ENCODE measurements at regions not wholly inside any gene's neighbourhood (a gene's known extent, or its start where the extent isn't known, plus 50 kb on each side); places are given as distances from the start of the nearest gene placed in this dataset.

GRCh38 chr4:12701384-12701783, 782.8 kb downstream of the RAB28 start:
- H3K9me3 ChIP-seq (ENCODE audit: low read depth, low read length, poor library complexity, severe bottlenecking): no peaks in the 10 kb centered on the region
- CTCF ChIA-PET: no interaction called here
- no TSS peak for BruUV-seq (replicated peaks)
- intact Hi-C loops (cut with micrococcal nuclease; ENCODE audit: unreplicated experiment): no loop called here
- TF ChIP-seq CTCF (conservative IDR thresholded peaks at IDR 0.05; ENCODE audit: low read depth, low read length) (no peak), EZH2 (IDR thresholded peaks at IDR 0.05; ENCODE audit: borderline replicate concordance, low read depth, low read length, poor library complexity, severe bottlenecking) (no peak)
- no peak for DNase-seq (ENCODE audit: low spot score)
- peaks cover 6% of the 10 kb centered on the region for H3K27me3 ChIP-seq (replicated peaks; ENCODE audit: insufficient read depth, low read depth, low read length, poor library complexity)
- no peak overlapping the region for H3K4me3 ChIP-seq (ENCODE audit: low read depth, low read length, poor library complexity, severe bottlenecking)
- no peaks in the 10 kb centered on the region for H3K36me3 ChIP-seq (ENCODE audit: insufficient read depth, low read length, poor library complexity, severe bottlenecking)
- H3K27ac ChIP-seq (ENCODE audit: low read depth, low read length, poor library complexity, severe bottlenecking): no peak overlapping the region
- no peaks in the 10 kb centered on the region for H3K4me1 ChIP-seq (ENCODE audit: insufficient read depth, low read length, poor library complexity, severe bottlenecking)
- POLR2A ChIA-PET (ENCODE audit: low non-redundant PET): no interaction called here

DNA sequence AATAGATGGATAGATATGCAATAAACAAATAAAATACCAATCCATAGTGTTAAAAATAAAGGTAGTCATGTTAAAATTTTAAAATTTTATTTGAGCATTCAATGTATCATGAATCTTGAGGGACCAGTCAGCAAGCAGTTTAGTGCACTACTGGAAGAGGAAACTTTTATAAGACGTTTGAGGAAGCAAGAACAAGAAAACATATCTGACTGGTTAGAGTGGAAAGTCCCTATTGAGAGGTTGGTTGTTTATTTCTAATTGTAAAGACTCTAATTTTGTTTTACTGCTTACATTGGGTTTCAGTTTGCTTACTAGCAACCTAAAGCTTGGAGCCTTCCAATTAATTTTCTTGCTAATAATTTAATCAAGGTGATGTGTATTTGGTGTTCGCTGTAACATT, 786.2 kb downstream of the RAB28 start:
- peaks cover 4% of the 10 kb centered on the region for H3K27me3 ChIP-seq (replicated peaks; ENCODE audit: insufficient read depth, low read depth, low read length, poor library complexity)
- ChIA-PET CTCF (no interaction called here), POLR2A (ENCODE audit: low non-redundant PET) (no interaction called here)
- DNase-seq (ENCODE audit: low spot score): no peak
- no TSS peak for BruUV-seq (replicated peaks)
- no peaks in the 10 kb centered on the region for H3K4me1 ChIP-seq (ENCODE audit: insufficient read depth, low read length, poor library complexity, severe bottlenecking)
- TF ChIP-seq CTCF (conservative IDR thresholded peaks at IDR 0.05; ENCODE audit: low read depth, low read length) (no peak), EZH2 (IDR thresholded peaks at IDR 0.05; ENCODE audit: borderline replicate concordance, low read depth, low read length, poor library complexity, severe bottlenecking) (no peak)
- no peaks in the 10 kb centered on the region for H3K36me3 ChIP-seq (ENCODE audit: insufficient read depth, low read length, poor library complexity, severe bottlenecking)
- H3K4me3 ChIP-seq (ENCODE audit: low read depth, low read length, poor library complexity, severe bottlenecking): no peak overlapping the region
- H3K9me3 ChIP-seq (ENCODE audit: low read depth, low read length, poor library complexity, severe bottlenecking): no peaks in the 10 kb centered on the region
- no peak overlapping the region for H3K27ac ChIP-seq (ENCODE audit: low read depth, low read length, poor library complexity, severe bottlenecking)
- intact Hi-C loops (cut with micrococcal nuclease; ENCODE audit: unreplicated experiment): no loop called here

DNA sequence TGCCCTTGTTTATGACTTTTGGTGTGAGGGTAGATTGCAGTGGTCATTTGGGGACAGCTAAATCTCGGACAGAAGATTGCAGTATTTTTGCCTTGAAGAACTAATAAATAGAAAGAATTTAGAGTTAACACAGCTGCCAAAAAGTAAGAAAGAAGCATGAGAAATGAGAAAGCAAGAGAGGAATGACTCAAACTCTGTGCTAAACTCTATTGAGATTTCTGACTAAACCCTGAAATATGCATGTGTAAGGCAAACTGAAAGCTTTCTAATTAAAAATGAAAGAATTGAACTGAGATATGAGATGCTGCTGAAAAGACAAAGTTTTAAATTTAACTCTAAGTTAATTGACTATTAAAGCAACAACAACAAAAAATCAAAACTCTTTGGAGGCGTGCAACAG, 791.3 kb downstream of the RAB28 start:
- TF ChIP-seq CTCF (conservative IDR thresholded peaks at IDR 0.05; ENCODE audit: low read depth, low read length) (no peak), EZH2 (IDR thresholded peaks at IDR 0.05; ENCODE audit: borderline replicate concordance, low read depth, low read length, poor library complexity, severe bottlenecking) (no peak)
- no peaks in the 10 kb centered on the region for H3K27me3 ChIP-seq (replicated peaks; ENCODE audit: insufficient read depth, low read depth, low read length, poor library complexity)
- ChIA-PET CTCF (no interaction called here), POLR2A (ENCODE audit: low non-redundant PET) (no interaction called here)
- no peaks in the 10 kb centered on the region for H3K36me3 ChIP-seq (ENCODE audit: insufficient read depth, low read length, poor library complexity, severe bottlenecking)
- H3K9me3 ChIP-seq (ENCODE audit: low read depth, low read length, poor library complexity, severe bottlenecking): no peaks in the 10 kb centered on the region
- no TSS peak for BruUV-seq (replicated peaks)
- no peak overlapping the region for H3K4me3 ChIP-seq (ENCODE audit: low read depth, low read length, poor library complexity, severe bottlenecking)
- H3K27ac ChIP-seq (ENCODE audit: low read depth, low read length, poor library complexity, severe bottlenecking): no peak overlapping the region
- no peaks in the 10 kb centered on the region for H3K4me1 ChIP-seq (ENCODE audit: insufficient read depth, low read length, poor library complexity, severe bottlenecking)
- intact Hi-C loops (cut with micrococcal nuclease; ENCODE audit: unreplicated experiment): no loop called here
- no peak for DNase-seq (ENCODE audit: low spot score)

Measured in A673 (cell line).